ENCODE measurements at regions not wholly inside any gene's neighbourhood (a gene's known extent, or its start where the extent isn't known, plus 50 kb on each side); places are given as distances from the start of the nearest gene placed in this dataset.

GRCh38 chr6:22117631-22118030 lies 179.2 kb downstream of the PRL start:
- TF ChIP-seq TAF1 (conservative IDR thresholded peaks at IDR 0.05): no peak
- TF ChIP-seq, protein P1, sequence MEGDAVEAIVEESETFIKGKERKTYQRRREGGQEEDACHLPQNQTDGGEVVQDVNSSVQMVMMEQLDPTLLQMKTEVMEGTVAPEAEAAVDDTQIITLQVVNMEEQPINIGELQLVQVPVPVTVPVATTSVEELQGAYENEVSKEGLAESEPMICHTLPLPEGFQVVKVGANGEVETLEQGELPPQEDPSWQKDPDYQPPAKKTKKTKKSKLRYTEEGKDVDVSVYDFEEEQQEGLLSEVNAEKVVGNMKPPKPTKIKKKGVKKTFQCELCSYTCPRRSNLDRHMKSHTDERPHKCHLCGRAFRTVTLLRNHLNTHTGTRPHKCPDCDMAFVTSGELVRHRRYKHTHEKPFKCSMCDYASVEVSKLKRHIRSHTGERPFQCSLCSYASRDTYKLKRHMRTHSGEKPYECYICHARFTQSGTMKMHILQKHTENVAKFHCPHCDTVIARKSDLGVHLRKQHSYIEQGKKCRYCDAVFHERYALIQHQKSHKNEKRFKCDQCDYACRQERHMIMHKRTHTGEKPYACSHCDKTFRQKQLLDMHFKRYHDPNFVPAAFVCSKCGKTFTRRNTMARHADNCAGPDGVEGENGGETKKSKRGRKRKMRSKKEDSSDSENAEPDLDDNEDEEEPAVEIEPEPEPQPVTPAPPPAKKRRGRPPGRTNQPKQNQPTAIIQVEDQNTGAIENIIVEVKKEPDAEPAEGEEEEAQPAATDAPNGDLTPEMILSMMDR (IDR thresholded peaks at IDR 0.05; ENCODE audit: low read depth, low read length, missing input control): no peak
- no peak for TF ChIP-seq FOXA2 (IDR thresholded peaks at IDR 0.05)
- no peak for TF ChIP-seq SP1 (IDR thresholded peaks at IDR 0.05)
- TF ChIP-seq, protein P2, sequence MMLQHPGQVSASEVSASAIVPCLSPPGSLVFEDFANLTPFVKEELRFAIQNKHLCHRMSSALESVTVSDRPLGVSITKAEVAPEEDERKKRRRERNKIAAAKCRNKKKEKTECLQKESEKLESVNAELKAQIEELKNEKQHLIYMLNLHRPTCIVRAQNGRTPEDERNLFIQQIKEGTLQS (IDR thresholded peaks at IDR 0.05): no peak
